ENCODE measurements at regions not wholly inside any gene's neighbourhood (a gene's known extent, or its start where the extent isn't known, plus 50 kb on each side); places are given as distances from the start of the nearest gene placed in this dataset.
A peak's percentile ranks its signal among the peaks of the same experiment; 100 is the strongest.

DNA sequence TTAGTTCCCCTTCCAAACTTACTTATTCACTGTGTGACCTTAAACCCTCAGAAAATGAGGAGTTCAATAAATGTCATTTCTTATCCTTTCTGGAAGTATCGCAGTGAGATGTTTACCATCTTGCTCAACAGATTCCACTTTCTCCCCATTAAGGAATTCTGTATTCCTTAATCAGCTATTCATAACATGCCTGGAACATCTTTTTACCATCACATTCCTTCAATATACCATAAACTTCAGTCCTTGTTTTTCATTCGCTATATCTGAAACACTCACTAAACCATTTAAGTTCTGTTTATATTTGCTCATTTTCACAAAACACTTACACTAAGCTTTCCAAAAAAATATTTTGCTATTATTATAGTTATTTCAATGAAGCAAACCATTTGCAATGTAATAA is 1158.6 kb downstream of the CDH12 start:
- H3K4me3 ChIP-seq (replicated peaks; ENCODE audit: low read depth, low read length), result no peak overlapping the region
- DNase-seq (ENCODE audit: low read depth), result no peak
- TF ChIP-seq, protein P1, sequence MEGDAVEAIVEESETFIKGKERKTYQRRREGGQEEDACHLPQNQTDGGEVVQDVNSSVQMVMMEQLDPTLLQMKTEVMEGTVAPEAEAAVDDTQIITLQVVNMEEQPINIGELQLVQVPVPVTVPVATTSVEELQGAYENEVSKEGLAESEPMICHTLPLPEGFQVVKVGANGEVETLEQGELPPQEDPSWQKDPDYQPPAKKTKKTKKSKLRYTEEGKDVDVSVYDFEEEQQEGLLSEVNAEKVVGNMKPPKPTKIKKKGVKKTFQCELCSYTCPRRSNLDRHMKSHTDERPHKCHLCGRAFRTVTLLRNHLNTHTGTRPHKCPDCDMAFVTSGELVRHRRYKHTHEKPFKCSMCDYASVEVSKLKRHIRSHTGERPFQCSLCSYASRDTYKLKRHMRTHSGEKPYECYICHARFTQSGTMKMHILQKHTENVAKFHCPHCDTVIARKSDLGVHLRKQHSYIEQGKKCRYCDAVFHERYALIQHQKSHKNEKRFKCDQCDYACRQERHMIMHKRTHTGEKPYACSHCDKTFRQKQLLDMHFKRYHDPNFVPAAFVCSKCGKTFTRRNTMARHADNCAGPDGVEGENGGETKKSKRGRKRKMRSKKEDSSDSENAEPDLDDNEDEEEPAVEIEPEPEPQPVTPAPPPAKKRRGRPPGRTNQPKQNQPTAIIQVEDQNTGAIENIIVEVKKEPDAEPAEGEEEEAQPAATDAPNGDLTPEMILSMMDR (IDR thresholded peaks at IDR 0.05; ENCODE audit: low read length, missing control alignments), result no peak

DNA sequence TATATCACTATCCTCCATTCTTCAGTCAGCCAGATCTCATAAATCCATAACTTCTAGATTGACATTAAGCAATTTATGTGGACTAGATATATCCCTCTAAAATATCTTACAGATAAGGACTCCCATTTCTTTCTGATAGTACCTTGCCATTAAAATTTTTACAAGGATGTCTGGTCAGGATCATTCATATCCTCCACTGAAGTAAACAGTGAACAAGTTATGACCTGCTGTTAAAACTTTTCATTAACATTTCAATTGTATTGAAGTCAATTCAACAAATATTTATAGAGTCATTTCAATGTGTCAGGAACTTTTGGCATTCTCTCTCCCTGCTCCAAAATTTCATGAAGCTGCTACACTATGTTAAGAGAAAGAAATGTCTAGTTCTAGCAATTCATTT is 1159.6 kb downstream of the CDH12 start:
- H3K4me3 ChIP-seq (replicated peaks; ENCODE audit: low read depth, low read length), result no peak overlapping the region
- DNase-seq (ENCODE audit: low read depth), result no peak
- TF ChIP-seq, protein P1 (IDR thresholded peaks at IDR 0.05; ENCODE audit: low read length, missing control alignments), result no peak

DNA sequence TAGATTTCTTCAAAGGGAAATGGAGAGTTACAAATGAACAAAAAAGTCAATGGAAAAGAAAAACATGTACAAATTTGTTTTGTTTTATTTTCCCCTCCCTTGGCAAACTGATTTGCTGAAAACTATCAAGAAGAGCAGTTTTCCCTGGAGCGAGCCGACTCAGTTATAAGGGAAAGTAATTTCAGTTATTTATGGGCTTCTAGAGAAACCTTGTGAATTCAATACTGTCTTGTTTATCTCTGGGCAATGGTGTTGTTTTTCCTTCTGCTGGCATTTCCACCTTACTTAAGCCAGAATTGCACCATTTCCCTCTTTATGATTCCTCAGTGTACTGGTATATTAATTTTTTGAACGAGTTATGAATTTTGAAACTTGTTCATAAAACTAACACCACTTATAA is 1163.6 kb downstream of the CDH12 start:
- no peak overlapping the region for H3K4me3 ChIP-seq (replicated peaks; ENCODE audit: low read depth, low read length)
- TF ChIP-seq, protein P1 (IDR thresholded peaks at IDR 0.05; ENCODE audit: low read length, missing control alignments), result no peak
- no peak for DNase-seq (ENCODE audit: low read depth)

DNA sequence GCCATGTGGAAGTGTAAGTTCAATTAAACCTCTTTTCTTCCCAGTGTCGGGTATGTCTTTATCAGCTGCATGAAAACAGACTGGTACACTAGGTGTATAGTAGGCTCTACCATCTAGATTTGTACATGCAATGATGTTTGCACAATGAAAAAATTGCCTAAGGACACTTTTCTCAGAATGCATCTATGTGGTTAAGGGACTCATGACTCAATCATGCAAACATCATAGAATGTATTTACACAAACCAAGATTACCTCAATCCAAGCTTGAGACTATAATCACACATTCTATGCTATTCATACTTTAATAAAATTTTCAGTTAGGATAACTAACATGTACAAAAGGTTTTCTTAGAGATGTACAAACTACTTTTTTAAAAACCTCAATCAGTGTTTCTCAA is 1164.5 kb downstream of the CDH12 start:
- DNase-seq (ENCODE audit: low read depth), result peak; percentile 14
- TF ChIP-seq, protein P1 (IDR thresholded peaks at IDR 0.05; ENCODE audit: low read length, missing control alignments), result no peak

DNA sequence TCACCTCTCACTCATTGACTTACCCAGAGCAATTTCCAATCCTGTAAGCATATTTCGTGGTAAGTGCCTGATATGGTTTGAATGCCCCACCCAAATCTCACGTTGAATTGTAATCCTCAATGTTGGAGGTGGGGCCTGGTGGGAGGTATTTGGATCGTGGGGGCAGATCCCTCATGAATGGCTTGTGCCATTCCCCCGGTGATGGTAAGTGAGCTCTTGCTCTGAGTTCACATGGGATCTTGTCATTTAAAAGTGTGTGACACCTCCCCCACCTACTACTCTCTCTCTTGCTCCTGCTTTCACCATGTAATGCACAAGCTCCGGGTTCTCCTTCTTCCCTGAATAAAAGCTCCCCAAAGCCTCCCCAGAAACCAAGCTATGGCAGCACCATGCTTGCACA is 1165.5 kb downstream of the CDH12 start:
- DNase-seq (ENCODE audit: low read depth), result no peak
- H3K4me3 ChIP-seq (replicated peaks; ENCODE audit: low read depth, low read length), result no peak overlapping the region
- TF ChIP-seq, protein P1 (IDR thresholded peaks at IDR 0.05; ENCODE audit: low read length, missing control alignments), result no peak

More for the DNA sequence above, 1164.5 kb downstream of the CDH12 start:
- no peak overlapping the region for H3K4me3 ChIP-seq (replicated peaks; ENCODE audit: low read depth, low read length)

DNA sequence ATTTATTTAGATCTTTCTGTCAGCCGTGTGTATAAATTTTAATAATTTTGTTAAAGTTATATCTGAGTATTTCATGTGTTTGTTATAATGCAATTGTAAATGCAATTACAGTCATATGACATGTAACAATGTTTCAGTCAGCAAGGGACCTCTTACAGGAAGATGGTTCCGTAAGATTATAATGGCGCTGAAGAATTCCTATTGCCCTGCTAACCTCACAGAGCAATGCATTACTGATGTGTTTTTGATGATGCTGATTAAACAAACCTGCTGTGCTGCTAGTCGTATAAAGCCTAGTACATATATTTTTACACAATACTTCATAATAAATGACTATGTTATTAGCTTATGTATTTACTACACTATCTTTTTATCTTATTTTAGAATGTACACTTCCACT is 1166.4 kb downstream of the CDH12 start:
- H3K4me3 ChIP-seq (replicated peaks; ENCODE audit: low read depth, low read length), result no peak overlapping the region
- TF ChIP-seq, protein P1 (IDR thresholded peaks at IDR 0.05; ENCODE audit: low read length, missing control alignments), result no peak
- no peak for DNase-seq (ENCODE audit: low read depth)

DNA sequence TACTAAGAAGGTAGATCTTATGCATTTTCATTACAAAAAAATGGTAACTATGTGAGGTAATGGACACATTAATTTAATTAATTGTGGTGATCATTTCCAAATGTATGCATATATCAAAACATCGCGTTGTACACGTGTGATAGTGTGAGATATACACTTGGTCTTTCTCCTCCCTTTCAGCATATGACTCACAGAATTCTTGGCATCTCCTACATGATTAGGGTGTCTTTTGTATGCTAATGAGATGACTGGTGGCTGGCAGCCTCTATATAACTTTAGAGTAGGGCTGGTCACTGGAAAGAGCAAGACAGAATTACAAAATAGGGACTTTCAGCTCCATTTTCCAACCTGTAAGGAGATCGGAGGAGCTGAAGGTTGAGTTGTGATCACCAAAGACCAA is 1167.6 kb downstream of the CDH12 start:
- TF ChIP-seq, protein P1 (IDR thresholded peaks at IDR 0.05; ENCODE audit: low read length, missing control alignments), result no peak
- DNase-seq (ENCODE audit: low read depth), result peak; percentile 69
- no peak overlapping the region for H3K4me3 ChIP-seq (replicated peaks; ENCODE audit: low read depth, low read length)
